ENCODE measurements at regions not wholly inside any gene's neighbourhood (a gene's known extent, or its start where the extent isn't known, plus 50 kb on each side); places are given as distances from the start of the nearest gene placed in this dataset.

DNA sequence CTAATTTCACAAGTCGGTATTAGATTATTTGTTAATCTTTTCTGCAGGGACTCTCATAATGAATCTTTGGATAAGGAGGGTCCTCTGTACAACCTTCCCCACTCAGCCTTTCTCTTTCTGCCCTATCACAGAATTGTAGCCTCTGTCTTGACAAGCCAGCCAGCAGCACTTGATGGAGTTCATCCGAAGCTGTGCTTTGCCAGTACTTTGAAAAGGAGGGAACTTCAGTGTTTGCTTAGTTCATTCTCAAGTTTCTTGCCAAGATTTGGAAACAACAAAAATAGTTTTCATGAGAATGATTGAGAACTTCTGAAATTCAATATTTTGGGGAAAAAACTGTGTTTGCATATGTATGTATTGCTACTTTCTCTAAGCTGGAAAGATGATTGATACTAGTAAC lies 69.3 kb upstream of the HMGB1 start:
- TF ChIP-seq, protein P1, sequence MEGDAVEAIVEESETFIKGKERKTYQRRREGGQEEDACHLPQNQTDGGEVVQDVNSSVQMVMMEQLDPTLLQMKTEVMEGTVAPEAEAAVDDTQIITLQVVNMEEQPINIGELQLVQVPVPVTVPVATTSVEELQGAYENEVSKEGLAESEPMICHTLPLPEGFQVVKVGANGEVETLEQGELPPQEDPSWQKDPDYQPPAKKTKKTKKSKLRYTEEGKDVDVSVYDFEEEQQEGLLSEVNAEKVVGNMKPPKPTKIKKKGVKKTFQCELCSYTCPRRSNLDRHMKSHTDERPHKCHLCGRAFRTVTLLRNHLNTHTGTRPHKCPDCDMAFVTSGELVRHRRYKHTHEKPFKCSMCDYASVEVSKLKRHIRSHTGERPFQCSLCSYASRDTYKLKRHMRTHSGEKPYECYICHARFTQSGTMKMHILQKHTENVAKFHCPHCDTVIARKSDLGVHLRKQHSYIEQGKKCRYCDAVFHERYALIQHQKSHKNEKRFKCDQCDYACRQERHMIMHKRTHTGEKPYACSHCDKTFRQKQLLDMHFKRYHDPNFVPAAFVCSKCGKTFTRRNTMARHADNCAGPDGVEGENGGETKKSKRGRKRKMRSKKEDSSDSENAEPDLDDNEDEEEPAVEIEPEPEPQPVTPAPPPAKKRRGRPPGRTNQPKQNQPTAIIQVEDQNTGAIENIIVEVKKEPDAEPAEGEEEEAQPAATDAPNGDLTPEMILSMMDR (IDR thresholded peaks at IDR 0.05): no peak
- no peak for TF ChIP-seq ZFX (IDR thresholded peaks at IDR 0.05; ENCODE audit: borderline replicate concordance)
